IMR-90 (cell line): ENCODE measurements at regions not wholly inside any gene's neighbourhood (a gene's known extent, or its start where the extent isn't known, plus 50 kb on each side); places are given as distances from the start of the nearest gene placed in this dataset.
"Not testable (repeated sequence)": the region's sequence is repeated elsewhere in the genome, so short reads cannot be mapped to it uniquely, and the experiment has no call there.

ENCODE experiments used
- ATAC-seq: fragments of 200-7000 bp; cut with Tn5 transposase; 2 replicates; pipeline ENCODE4 v1.9.1; 2020; ENCODE audit warnings: low read depth, mild to moderate bottlenecking, moderate library complexity
- BruUV-seq: library from RNA; stranded (reverse); fragments of 400-500 nt; replicated peaks from 2 replicates; lab custom pipeline; 2021; lab: Mats Ljungman, UMichigan
- CTCF ChIA-PET: fragments of 300-600 bp; formaldehyde crosslinking; extraction: SDS; loops from one replicate; lab custom pipeline; 2021; ENCODE audit warnings: antibody characterized with exemption; lab: Yijun Ruan, JAX
- POLR2A ChIA-PET: fragments of 300-600 bp; sonication (Branson Sonifier 250); formaldehyde crosslinking; loops from one replicate; lab custom pipeline; 2022; ENCODE audit warnings: antibody characterized with exemption; ENCODE audit not compliant: unreplicated experiment; lab: Charles Lee
- DNase-seq: peaks from one replicate; pipeline ENCODE4 v3.0.0; 2013
- H2AFZ ChIP-seq: replicated peaks from 2 replicates; pipeline ENCODE3; 2013; ENCODE audit warnings: low read length, mild to moderate bottlenecking; ENCODE audit not compliant: poor library complexity
- H2AK5ac ChIP-seq: 2 replicates; pipeline ENCODE4 v1.6.1; 2013; ENCODE audit warnings: low read depth, low read length, inconsistent platforms
- H2AK9ac ChIP-seq: replicated peaks from 2 replicates; pipeline ENCODE3; 2013; ENCODE audit warnings: mild to moderate bottlenecking, low read depth, low read length, moderate library complexity; ENCODE audit not compliant: poor library complexity
- H2BK120ac ChIP-seq: 2 replicates; pipeline ENCODE4 v1.6.1; 2013; ENCODE audit warnings: low read depth, low read length, inconsistent platforms
- H2BK15ac ChIP-seq: 3 replicates; pipeline ENCODE4 v1.6.1; 2013; ENCODE audit warnings: low read depth, low read length, inconsistent platforms
- H2BK20ac ChIP-seq: 2 replicates; pipeline ENCODE4 v1.6.1; 2013; ENCODE audit warnings: low read depth, mild to moderate bottlenecking, inconsistent platforms, low read length, moderate library complexity
- H2BK5ac ChIP-seq: 2 replicates; pipeline ENCODE4 v1.6.1; 2013; ENCODE audit warnings: mild to moderate bottlenecking, low read depth, low read length, inconsistent platforms; ENCODE audit not compliant: poor library complexity, severe bottlenecking
- H3K14ac ChIP-seq: replicated peaks from 2 replicates; pipeline ENCODE4 v1.6.1; 2013; ENCODE audit warnings: low read depth, low read length, inconsistent platforms
- H3K18ac ChIP-seq: 2 replicates; pipeline ENCODE4 v1.6.1; 2013; ENCODE audit warnings: low read depth, low read length, control low read depth
- H3K23ac ChIP-seq: 2 replicates; pipeline ENCODE4 v1.6.1; 2013; ENCODE audit warnings: low read depth, low read length, inconsistent platforms
- H3K27ac ChIP-seq: 2 replicates; pipeline ENCODE4 v1.5.1; 2013; ENCODE audit warnings: mild to moderate bottlenecking, control low read depth, low read length; ENCODE audit not compliant: insufficient read depth
- H3K27me3 ChIP-seq: 2 replicates; pipeline ENCODE4 v1.6.1; 2013; ENCODE audit warnings: low read length; ENCODE audit not compliant: control insufficient read depth, insufficient read depth
- H3K36me3 ChIP-seq: 2 replicates; pipeline ENCODE4 v1.6.1; 2013; ENCODE audit warnings: low read length, mixed read lengths; ENCODE audit not compliant: control insufficient read depth, insufficient read depth
- H3K4ac ChIP-seq: 2 replicates; pipeline ENCODE4 v1.6.1; 2013; ENCODE audit warnings: low read depth, low read length, inconsistent platforms
- H3K4me1 ChIP-seq: 2 replicates; pipeline ENCODE4 v1.6.1; 2013; ENCODE audit warnings: low read length, mixed read lengths; ENCODE audit not compliant: control insufficient read depth, insufficient read depth
- H3K4me2 ChIP-seq: 2 replicates; pipeline ENCODE4 v1.6.1; 2013; ENCODE audit warnings: low read depth, mild to moderate bottlenecking, control low read depth, low read length, moderate library complexity
- H3K4me3 ChIP-seq: 2 replicates; pipeline ENCODE4 v1.5.1; 2013; ENCODE audit warnings: low read depth, mild to moderate bottlenecking, control low read depth, low read length, moderate library complexity; ENCODE audit not compliant: insufficient read depth
- H3K56ac ChIP-seq: 2 replicates; pipeline ENCODE4 v1.6.1; 2013; ENCODE audit warnings: low read length, inconsistent platforms; ENCODE audit not compliant: insufficient read depth; ENCODE audit errors: extremely low read depth
- H3K79me1 ChIP-seq, 2 experiments: 2 replicates each; pipeline ENCODE4 v1.6.1; 2013; ENCODE audit warnings: low read length in 2 of 2, inconsistent platforms in 1 of 2, low read depth in 1 of 2
- H3K9ac ChIP-seq: 2 replicates; pipeline ENCODE4 v1.6.1; 2013; ENCODE audit warnings: low read depth, low read length, control low read depth
- H3K9me1 ChIP-seq: 2 replicates; pipeline ENCODE4 v1.6.1; 2013; ENCODE audit warnings: low read length, inconsistent platforms; ENCODE audit not compliant: insufficient read depth
- H3K9me3 ChIP-seq: 2 replicates; pipeline ENCODE4 v1.6.1; 2013; ENCODE audit warnings: low read length; ENCODE audit not compliant: control insufficient read depth, insufficient read depth
- H4K20me1 ChIP-seq: 2 replicates; pipeline ENCODE4 v1.6.1; 2013; ENCODE audit warnings: low read length, inconsistent platforms; ENCODE audit not compliant: insufficient read depth
- H4K5ac ChIP-seq: 2 replicates; pipeline ENCODE4 v1.6.1; 2013; ENCODE audit warnings: mild to moderate bottlenecking, low read depth, low read length, control low read depth
- H4K8ac ChIP-seq, 2 experiments: 2 replicates each; pipeline ENCODE4 v1.6.1; 2013; ENCODE audit warnings: low read depth in 2 of 2, low read length in 2 of 2, control low read depth in 1 of 2, inconsistent platforms in 1 of 2
- H4K91ac ChIP-seq: 2 replicates; pipeline ENCODE4 v1.6.1; 2013; ENCODE audit warnings: low read depth, low read length, inconsistent platforms; ENCODE audit not compliant: insufficient read depth
- WGBS, 2 experiments: methylation state at CpG; one replicate each; pipeline versions ENCODE4 v1.1.5 to v1.1.7; 2013; ENCODE audit warnings: missing lambda C conversion rate in 2 of 2; ENCODE audit not compliant: insufficient read length in 1 of 2; ENCODE audit errors: extremely low coverage in 2 of 2; 5-methylcytosine and 5-hydroxymethylcytosine counted together
- dilution Hi-C: fragments of 300-500 bp; cut with HindIII; formaldehyde crosslinking; loops from one replicate; pipeline ENCODE4 v1.14.3; 2018; ENCODE audit warnings: low sequenced_read_pairs; ENCODE audit not compliant: unreplicated experiment
- in situ Hi-C: fragments of 300-500 bp; cut with MboI; formaldehyde crosslinking; loops from 3 replicates; pipeline ENCODE4 v1.14.3; 2019; ENCODE audit warnings: low sequenced_read_pairs, inconsistent platforms, mixed read lengths
- intact Hi-C: fragments of 100-400 bp; cut with micrococcal nuclease; formaldehyde crosslinking; loops from 2 replicates; pipeline ENCODE4 v1.10.0; 2022

- H2BK20ac ChIP-seq, H3K18ac ChIP-seq, intact Hi-C loops, DNase-seq, H3K9me1 ChIP-seq, H3K27me3 ChIP-seq, H2BK120ac ChIP-seq, H3K14ac ChIP-seq, H4K5ac ChIP-seq, H4K8ac ChIP-seq, H3K4me2 ChIP-seq, H3K36me3 ChIP-seq, H3K4me3 ChIP-seq, H3K9me3 ChIP-seq, H3K4me1 ChIP-seq, ATAC-seq, H4K91ac ChIP-seq, H2BK15ac ChIP-seq, H3K27ac ChIP-seq, H3K56ac ChIP-seq, H3K4ac ChIP-seq, POLR2A ChIA-PET, H2BK5ac ChIP-seq, H3K79me1 ChIP-seq, H3K9ac ChIP-seq, dilution Hi-C loops, H2AK5ac ChIP-seq, H2AFZ ChIP-seq, H2AK9ac ChIP-seq, CTCF ChIA-PET, in situ Hi-C loops, BruUV-seq, H4K20me1 ChIP-seq, H3K23ac ChIP-seq: not testable (repeated sequence)
- WGBS, 2 experiments = no CpG with 5 or more reads among the region's 4 CpGs
Measured at GRCh38 chr11:3499198-3499597, 120.3 kb upstream of the ZNF195 start.

- H2BK5ac ChIP-seq, H3K36me3 ChIP-seq, H3K9me1 ChIP-seq, H3K9ac ChIP-seq, H3K4me3 ChIP-seq, H2BK15ac ChIP-seq, H3K4me2 ChIP-seq, H3K27ac ChIP-seq, H4K8ac ChIP-seq, intact Hi-C loops, H4K20me1 ChIP-seq, H3K23ac ChIP-seq, H2BK120ac ChIP-seq, BruUV-seq, DNase-seq, in situ Hi-C loops, H3K9me3 ChIP-seq, H4K91ac ChIP-seq, POLR2A ChIA-PET, H3K4ac ChIP-seq, CTCF ChIA-PET, H3K14ac ChIP-seq, H3K18ac ChIP-seq, H3K56ac ChIP-seq, H4K5ac ChIP-seq, H2BK20ac ChIP-seq, H2AK5ac ChIP-seq, H2AFZ ChIP-seq, H3K27me3 ChIP-seq, ATAC-seq, H3K79me1 ChIP-seq, dilution Hi-C loops, H3K4me1 ChIP-seq, H2AK9ac ChIP-seq: not testable (repeated sequence)
- no CpG with 5 or more reads among the region's 4 CpGs for WGBS, 2 experiments
Measured at GRCh38 chr11:3498356-3498755, 119.4 kb upstream of the ZNF195 start.
